ENCODE measurements at regions not wholly inside any gene's neighbourhood (a gene's known extent, or its start where the extent isn't known, plus 50 kb on each side); places are given as distances from the start of the nearest gene placed in this dataset.
"Not testable (repeated sequence)": the region's sequence is repeated elsewhere in the genome, so short reads cannot be mapped to it uniquely, and the experiment has no call there.

DNA sequence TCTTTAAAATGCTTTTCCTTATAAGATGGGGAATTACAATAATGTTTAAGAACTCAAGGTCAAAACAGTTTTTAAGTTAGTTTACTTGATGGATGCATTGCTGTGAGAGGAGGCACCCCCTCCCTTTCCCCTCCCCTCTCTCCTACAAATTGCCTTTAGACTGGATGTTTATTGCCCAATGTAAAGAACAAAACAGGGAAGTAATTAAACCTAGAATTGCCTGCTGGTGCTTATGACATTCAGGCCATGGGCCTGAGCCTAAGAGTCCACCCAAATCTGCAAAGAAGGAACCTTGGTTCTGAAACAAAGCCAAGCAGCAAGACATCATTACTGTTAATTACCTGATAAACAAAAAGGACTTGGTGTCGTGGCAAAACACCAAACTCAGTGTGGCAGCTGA is 630.3 kb downstream of the ISL1 start:
- DNase-seq (ENCODE audit: low spot score): no peak

- DNase-seq (ENCODE audit: low spot score): no peak
Observed at GRCh38 chr5:52015760-52016159, 632.5 kb downstream of the ISL1 start.

DNA sequence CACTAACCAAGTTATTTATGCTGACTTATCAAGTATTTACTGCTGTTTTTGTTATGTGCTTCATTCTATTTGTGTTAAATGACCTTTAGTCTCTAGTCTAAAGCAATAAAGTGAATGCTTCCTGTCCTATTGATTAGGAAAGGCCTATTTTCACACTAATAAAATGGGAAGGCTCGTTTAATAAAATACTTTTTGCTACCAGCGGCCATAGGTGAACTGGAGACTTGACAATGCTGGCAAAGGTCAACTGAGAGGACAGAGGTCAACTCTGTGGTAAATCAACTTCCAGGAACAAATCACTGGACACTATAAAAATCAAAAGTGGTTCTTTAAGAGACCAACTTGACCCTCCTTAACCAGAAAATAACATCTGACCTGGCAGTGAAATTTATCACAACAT is 634.3 kb downstream of the ISL1 start:
- no peak for DNase-seq (ENCODE audit: low spot score)

DNA sequence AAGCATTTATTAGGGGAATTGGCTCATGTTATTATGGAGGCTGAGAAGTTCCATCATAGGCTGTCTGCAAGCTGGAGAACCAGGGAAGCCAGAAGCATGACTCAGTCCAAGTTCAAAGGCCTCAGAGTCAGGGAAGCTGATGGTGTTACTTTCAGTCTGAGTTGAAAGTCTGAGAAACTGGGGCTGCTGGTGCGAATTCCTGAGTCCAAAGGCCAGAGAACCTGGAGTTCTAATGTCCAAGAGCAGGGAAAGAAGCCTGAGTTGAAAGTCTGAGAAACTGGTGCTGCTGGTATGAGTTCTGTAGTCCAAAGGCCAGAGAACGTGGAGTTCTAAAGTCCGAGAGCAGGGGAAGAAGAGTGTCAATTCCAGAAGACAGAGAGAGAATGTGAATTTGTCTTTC is 641.1 kb downstream of the ISL1 start:
- DNase-seq (ENCODE audit: low spot score): no peak

- DNase-seq (ENCODE audit: low spot score): not testable (repeated sequence)
Observed at GRCh38 chr5:52029836-52030235, 646.6 kb downstream of the ISL1 start.

DNA sequence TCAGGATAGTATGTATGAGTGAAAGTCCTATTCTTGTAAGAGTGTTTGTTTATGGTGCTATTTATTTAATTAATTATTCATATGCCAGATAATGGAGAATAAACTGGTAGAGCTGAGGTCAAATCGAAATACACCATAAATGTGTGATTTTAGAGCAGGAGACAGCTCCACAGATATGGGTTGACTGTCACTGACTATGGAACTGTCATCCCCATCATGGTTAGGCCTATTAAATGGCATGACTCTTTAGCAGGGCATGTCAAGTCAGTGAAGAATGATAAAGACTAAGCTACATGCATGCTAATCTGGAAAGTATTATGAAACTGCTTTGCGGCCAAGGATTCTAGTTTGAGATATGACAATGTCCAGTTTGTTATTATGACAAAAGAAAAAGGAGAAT is 658.6 kb downstream of the ISL1 start:
- DNase-seq (ENCODE audit: low spot score): no peak

DNA sequence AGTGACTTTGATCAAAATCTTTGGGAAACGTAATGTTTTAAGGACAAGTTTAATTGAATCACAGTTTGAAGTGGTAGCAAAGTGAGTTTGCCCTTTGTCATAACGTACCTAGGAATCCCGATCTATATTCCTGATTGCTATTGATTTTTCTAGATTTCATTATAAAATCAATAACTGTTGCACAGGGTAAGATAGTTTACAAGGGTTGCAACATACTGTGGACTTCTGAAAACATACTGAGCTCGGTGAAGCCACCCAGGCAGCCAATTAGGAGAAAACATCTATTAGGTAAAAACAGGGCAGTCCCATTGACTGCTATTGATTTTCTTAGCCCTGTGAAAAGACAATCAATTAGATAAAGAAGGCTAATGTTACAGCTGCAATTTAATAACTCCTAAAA is 659.9 kb downstream of the ISL1 start:
- no peak for DNase-seq (ENCODE audit: low spot score)

DNA sequence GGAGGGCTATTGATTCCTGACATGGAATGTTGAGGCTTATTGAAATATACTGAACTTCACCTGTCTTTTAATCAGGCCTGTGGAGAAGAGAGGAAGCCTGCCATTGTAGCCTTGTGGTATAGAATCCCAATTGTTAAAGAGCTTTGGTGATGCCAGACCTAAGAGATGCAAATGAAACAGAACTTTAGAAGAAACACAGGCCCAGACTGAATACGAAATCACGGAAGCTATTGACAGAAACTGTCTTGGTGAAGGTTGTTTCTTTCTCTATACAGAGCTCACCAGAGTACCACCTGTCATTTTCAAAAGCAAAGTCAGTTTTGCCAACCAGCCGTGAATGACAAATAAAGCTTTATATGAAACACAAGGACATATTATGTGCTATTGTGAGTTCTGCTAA is 660.3 kb downstream of the ISL1 start:
- DNase-seq (ENCODE audit: low spot score): no peak

DNA sequence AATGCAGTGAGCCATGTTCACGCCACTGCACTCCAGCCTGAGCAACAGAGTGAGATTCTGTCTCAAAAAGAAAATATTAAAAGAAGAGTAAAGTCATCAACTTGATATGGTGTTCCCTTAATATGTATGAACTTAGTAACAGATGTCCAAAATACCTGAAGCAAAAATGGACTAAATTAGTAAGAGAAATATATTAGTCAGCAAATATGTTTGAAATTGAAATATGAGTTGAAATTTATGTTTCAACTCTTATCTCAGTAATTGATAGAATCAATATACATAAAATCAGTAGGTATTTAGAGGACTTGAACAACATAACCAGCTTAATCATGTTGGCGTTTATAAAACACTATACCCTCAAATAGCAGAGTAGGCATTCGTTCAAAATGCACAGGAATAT is 668.5 kb downstream of the ISL1 start:
- no peak for DNase-seq (ENCODE audit: low spot score)

GRCh38 chr5:52063186-52063585 is 679.9 kb downstream of the ISL1 start:
- no peak for DNase-seq (ENCODE audit: low spot score)

DNA sequence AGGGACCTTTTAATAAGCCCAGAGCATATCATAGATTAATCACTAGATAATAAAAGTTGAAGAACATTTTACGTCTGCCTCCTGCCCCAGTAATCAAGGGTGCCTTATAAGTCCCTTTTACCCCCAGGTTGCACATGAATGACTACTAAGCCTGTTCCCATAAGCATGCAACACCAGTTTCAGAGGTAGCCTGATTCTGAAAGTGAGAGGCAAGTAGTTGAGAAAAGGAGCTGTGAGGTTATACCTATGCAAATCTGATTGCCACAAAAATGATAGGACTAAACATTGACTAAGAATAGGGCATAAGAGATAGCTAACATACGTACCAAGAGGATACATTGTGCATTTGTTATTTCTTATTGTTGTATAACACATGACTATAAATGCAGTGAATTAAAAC is 681.9 kb downstream of the ISL1 start:
- no peak for DNase-seq (ENCODE audit: low spot score)

- no peak for DNase-seq (ENCODE audit: low spot score)
Observed at GRCh38 chr5:52069997-52070396, 686.7 kb downstream of the ISL1 start.

- no peak for DNase-seq (ENCODE audit: low spot score)
Observed at GRCh38 chr5:52073993-52074689, 690.9 kb downstream of the ISL1 start.

DNA sequence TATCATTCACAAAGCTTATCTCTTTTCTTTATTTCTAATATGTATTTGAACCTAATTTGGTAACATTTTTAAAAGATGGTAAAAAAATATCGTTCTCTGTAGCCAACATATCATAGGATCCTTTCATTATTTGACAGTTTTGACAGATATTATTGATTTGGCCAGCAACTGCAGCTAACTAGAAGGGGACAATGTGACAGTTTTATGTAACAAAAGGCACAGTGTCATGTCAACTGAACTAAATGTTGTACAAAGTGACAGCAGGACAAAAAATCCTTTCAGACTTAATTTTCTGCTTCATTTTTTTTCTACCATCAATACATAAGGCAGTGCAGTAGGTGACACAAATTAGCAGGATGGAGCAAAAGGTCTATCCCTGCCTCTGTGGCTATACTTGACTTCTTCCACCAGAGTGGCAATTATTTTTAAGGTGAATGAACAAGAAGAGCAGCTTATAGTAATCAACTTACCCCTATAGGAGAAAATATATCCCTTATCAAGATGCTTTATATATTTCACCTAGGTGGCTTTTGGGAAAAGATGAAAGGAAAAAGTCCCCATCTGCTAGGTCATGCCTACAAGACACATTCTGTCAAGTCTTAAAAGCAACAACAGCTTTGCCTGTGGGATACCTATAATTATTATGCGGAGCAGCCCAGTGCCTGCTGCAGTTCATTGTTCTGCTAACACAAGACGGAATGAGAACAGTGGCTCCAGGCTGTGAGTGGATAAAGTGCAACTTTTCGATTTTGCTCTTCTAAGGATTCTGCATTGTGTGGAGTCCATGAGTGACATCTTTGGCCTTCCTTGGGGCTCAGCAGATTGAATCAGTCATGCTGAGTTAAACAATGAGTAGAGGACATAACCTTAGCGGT is 694.9 kb downstream of the ISL1 start:
- no peak for DNase-seq (ENCODE audit: low spot score)

GRCh38 chr5:52102311-52102710 is 685.4 kb upstream of the ITGA1 start:
- not testable (repeated sequence) for DNase-seq (ENCODE audit: low spot score)

DNA sequence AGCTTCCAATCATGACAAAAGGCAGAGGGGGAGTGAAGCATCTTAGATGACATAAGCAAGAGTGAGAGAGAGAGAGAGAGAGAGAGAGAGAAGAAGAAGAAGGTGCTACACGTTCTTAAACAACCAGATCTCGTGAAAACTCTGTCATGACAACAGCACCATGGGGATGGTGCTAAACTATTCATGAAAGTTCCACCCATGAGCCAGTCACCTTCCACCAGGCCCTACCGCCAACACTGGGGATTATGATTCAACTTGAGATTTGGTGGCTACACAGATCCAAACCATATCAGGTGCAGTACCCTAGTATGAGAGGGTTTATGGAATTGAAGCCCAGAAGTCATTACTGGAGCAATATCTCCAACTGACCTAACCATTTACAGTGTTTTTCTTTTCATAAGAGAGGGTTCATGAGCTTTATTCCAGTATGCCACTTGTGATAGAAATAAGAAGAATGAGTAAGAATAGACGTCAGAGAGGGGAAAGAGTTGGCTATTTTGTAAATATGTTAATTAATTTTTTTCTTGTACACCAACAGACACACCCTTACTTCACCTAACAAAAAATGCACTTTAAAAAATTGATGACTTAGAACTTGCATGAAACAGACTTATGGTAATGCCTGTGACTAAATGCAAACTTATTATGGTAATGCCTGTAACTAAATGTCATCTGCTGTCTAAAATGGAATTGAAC is 680.4 kb upstream of the ITGA1 start:
- no peak for DNase-seq (ENCODE audit: low spot score)

DNA sequence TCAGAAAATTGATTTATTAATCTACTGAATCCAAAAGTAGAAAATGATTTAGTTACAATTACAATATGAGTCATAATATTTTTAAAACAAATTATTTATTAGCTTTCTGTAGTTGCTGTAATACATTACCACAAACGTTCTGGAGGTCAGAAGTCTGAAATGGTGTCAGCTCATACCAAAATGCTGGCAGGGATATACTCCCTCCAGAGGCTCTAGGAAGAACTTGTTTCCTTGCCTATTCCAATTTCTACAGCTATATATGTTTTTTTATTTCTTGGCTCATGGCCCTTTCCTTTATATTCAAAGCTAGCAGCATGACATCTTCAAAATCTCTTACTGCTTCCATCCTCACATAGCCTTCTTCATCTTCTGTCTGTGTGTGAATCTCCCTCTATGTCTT is 667.9 kb upstream of the ITGA1 start:
- no peak for DNase-seq (ENCODE audit: low spot score)

- no peak for DNase-seq (ENCODE audit: low spot score)
Observed at GRCh38 chr5:52132053-52132452, 655.7 kb upstream of the ITGA1 start.

GRCh38 chr5:52134013-52134650 is 653.6 kb upstream of the ITGA1 start:
- DNase-seq (ENCODE audit: low spot score): no peak

DNA sequence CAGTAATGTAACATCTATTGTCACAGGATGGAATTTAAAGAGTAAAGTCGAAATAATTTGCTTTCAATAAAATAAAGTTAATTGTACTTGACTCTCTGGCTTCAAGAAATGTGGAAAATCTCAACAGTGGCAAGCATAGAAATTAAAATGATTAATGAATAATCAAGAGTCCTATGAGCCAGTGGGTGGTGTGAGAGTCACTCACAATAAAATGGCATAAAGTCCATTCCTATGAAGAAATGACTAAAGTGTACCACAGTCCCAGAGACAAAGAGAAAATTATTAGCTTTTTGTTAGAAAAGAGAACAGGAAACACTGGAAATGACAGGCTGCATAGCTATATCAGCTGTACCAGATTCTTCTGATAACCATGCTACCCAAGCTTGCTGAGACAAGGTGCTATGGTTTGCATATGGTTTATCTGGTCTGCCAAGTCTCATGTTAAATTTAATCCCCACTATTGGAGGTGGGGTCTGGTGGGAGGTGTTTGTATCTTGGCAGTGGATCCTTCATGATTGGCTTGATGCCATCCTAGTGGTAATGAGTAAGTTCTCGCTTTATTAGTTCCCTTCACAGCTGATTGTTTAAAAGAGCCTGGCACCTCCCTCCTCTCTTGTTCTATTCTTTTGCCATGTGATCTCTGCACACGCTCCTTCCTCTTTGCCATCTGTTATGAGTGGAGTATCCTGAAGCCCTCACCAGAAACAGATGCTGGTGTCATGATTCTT is 647.7 kb upstream of the ITGA1 start:
- DNase-seq (ENCODE audit: low spot score): peak; percentile 14

- no peak for DNase-seq (ENCODE audit: low spot score)
Observed at GRCh38 chr5:52148679-52149078, 639.0 kb upstream of the ITGA1 start.
